HG03521 (cell line): ENCODE measurements at regions not wholly inside any gene's neighbourhood (a gene's known extent, or its start where the extent isn't known, plus 50 kb on each side); places are given as distances from the start of the nearest gene placed in this dataset.

Experiments
- ATAC-seq: cut with Tn5 transposase; IDR thresholded peaks from one replicate; pipeline ENCODE4 v1.9.1; 2021; ENCODE audit warnings: mild to moderate bottlenecking, moderate library complexity; ENCODE audit not compliant: unreplicated experiment

GRCh38 chr6:9623228-9623832 lies 791.5 kb downstream of the TFAP2A start:
- ATAC-seq = no peak

GRCh38 chr6:9621276-9621675 lies 793.6 kb downstream of the TFAP2A start:
- ATAC-seq = no peak

GRCh38 chr6:9620687-9621086 lies 794.2 kb downstream of the TFAP2A start:
- ATAC-seq = no peak

- ATAC-seq = no peak
These were observed 794.6 kb downstream of the TFAP2A start for GRCh38 chr6:9620263-9620662.

GRCh38 chr6:9614778-9615177 lies 800.1 kb downstream of the TFAP2A start:
- no peak for ATAC-seq

GRCh38 chr6:9612489-9612888 lies 802.4 kb downstream of the TFAP2A start:
- no peak for ATAC-seq

- no peak for ATAC-seq
These were observed 804.1 kb downstream of the TFAP2A start for GRCh38 chr6:9610620-9611415.

GRCh38 chr6:9606435-9607134 lies 808.3 kb downstream of the TFAP2A start:
- ATAC-seq = no peak

- ATAC-seq = no peak
These were observed 820.1 kb downstream of the TFAP2A start for GRCh38 chr6:9594746-9595145.

- ATAC-seq = no peak
These were observed 821.3 kb downstream of the TFAP2A start for GRCh38 chr6:9593554-9593953.

GRCh38 chr6:9583753-9584352 lies 831.0 kb downstream of the TFAP2A start:
- no peak for ATAC-seq

GRCh38 chr6:9581155-9581554 lies 833.7 kb downstream of the TFAP2A start:
- no peak for ATAC-seq

GRCh38 chr6:9576521-9576920 lies 838.4 kb downstream of the TFAP2A start:
- no peak for ATAC-seq

- ATAC-seq = no peak
These were observed 848.8 kb downstream of the TFAP2A start for GRCh38 chr6:9566096-9566495.

GRCh38 chr6:9564021-9564420 lies 850.9 kb downstream of the TFAP2A start:
- no peak for ATAC-seq

GRCh38 chr6:9563568-9563967 lies 851.3 kb downstream of the TFAP2A start:
- ATAC-seq = no peak

GRCh38 chr6:9554806-9555205 lies 860.1 kb downstream of the TFAP2A start:
- no peak for ATAC-seq

GRCh38 chr6:9554323-9554722 lies 860.6 kb downstream of the TFAP2A start:
- no peak for ATAC-seq

GRCh38 chr6:9553002-9553401 lies 861.9 kb downstream of the TFAP2A start:
- no peak for ATAC-seq

- no peak for ATAC-seq
These were observed 871.2 kb downstream of the TFAP2A start for GRCh38 chr6:9543649-9544048.

GRCh38 chr6:9540534-9541126 lies 874.2 kb downstream of the TFAP2A start:
- no peak for ATAC-seq
